ENCODE measurements at regions not wholly inside any gene's neighbourhood (a gene's known extent, or its start where the extent isn't known, plus 50 kb on each side); places are given as distances from the start of the nearest gene placed in this dataset.
"Not testable (repeated sequence)": the region's sequence is repeated elsewhere in the genome, so short reads cannot be mapped to it uniquely, and the experiment has no call there.

- no peak for DNase-seq (ENCODE audit: low spot score)
Measured at GRCh38 chr3:94714194-94714593, 651.3 kb downstream of the NSUN3 start.

GRCh38 chr3:94716326-94717018 is 653.6 kb downstream of the NSUN3 start:
- DNase-seq (ENCODE audit: low spot score) = no peak

- no peak for DNase-seq (ENCODE audit: low spot score)
Measured at GRCh38 chr3:94734206-94734605, 671.3 kb downstream of the NSUN3 start.

- DNase-seq (ENCODE audit: low spot score) = no peak
Measured at GRCh38 chr3:94735354-94735753, 672.5 kb downstream of the NSUN3 start.

GRCh38 chr3:94737116-94737515 is 674.3 kb downstream of the NSUN3 start:
- no peak for DNase-seq (ENCODE audit: low spot score)

- no peak for DNase-seq (ENCODE audit: low spot score)
Measured at GRCh38 chr3:94739420-94739819, 676.6 kb downstream of the NSUN3 start.

GRCh38 chr3:94758751-94759150 is 695.9 kb downstream of the NSUN3 start:
- no peak for DNase-seq (ENCODE audit: low spot score)

- DNase-seq (ENCODE audit: low spot score) = no peak
Measured at GRCh38 chr3:94772402-94772801, 709.5 kb downstream of the NSUN3 start.

GRCh38 chr3:94775746-94776145 is 712.9 kb downstream of the NSUN3 start:
- no peak for DNase-seq (ENCODE audit: low spot score)

GRCh38 chr3:94776401-94776915 is 713.6 kb downstream of the NSUN3 start:
- no peak for DNase-seq (ENCODE audit: low spot score)

- DNase-seq (ENCODE audit: low spot score) = no peak
Measured at GRCh38 chr3:94778289-94778688, 715.4 kb downstream of the NSUN3 start.

- no peak for DNase-seq (ENCODE audit: low spot score)
Measured at GRCh38 chr3:94778814-94779494, 716.1 kb downstream of the NSUN3 start.

GRCh38 chr3:94779699-94780098 is 716.8 kb downstream of the NSUN3 start:
- no peak for DNase-seq (ENCODE audit: low spot score)

- no peak for DNase-seq (ENCODE audit: low spot score)
Measured at GRCh38 chr3:94784274-94784673, 721.4 kb downstream of the NSUN3 start.

- no peak for DNase-seq (ENCODE audit: low spot score)
Measured at GRCh38 chr3:94787066-94787465, 724.2 kb downstream of the NSUN3 start.

- no peak for DNase-seq (ENCODE audit: low spot score)
Measured at GRCh38 chr3:94787734-94788270, 724.9 kb downstream of the NSUN3 start.

GRCh38 chr3:94794563-94794962 is 731.7 kb downstream of the NSUN3 start:
- no peak for DNase-seq (ENCODE audit: low spot score)

- DNase-seq (ENCODE audit: low spot score) = no peak
Measured at GRCh38 chr3:94799420-94800060, 736.7 kb downstream of the NSUN3 start.

- DNase-seq (ENCODE audit: low spot score) = no peak
Measured at GRCh38 chr3:94811836-94812235, 749.0 kb downstream of the NSUN3 start.

GRCh38 chr3:94821241-94821640 is 758.4 kb downstream of the NSUN3 start:
- no peak for DNase-seq (ENCODE audit: low spot score)

- no peak for DNase-seq (ENCODE audit: low spot score)
Measured at GRCh38 chr3:94822298-94822697, 759.4 kb downstream of the NSUN3 start.

- not testable (repeated sequence) for DNase-seq (ENCODE audit: low spot score)
Measured at GRCh38 chr3:94846251-94846650, 783.4 kb downstream of the NSUN3 start.

GRCh38 chr3:94862703-94863102 is 799.8 kb downstream of the NSUN3 start:
- DNase-seq (ENCODE audit: low spot score) = no peak

All from AG08395 (cell line).